HG03469 (cell line): ENCODE measurements at regions not wholly inside any gene's neighbourhood (a gene's known extent, or its start where the extent isn't known, plus 50 kb on each side); places are given as distances from the start of the nearest gene placed in this dataset.

Source experiments
- ATAC-seq: cut with Tn5 transposase; IDR thresholded peaks from one replicate; pipeline ENCODE4 v1.9.1; 2021; ENCODE audit warnings: mild to moderate bottlenecking, moderate library complexity, moderate number of reproducible peaks; ENCODE audit not compliant: unreplicated experiment

DNA sequence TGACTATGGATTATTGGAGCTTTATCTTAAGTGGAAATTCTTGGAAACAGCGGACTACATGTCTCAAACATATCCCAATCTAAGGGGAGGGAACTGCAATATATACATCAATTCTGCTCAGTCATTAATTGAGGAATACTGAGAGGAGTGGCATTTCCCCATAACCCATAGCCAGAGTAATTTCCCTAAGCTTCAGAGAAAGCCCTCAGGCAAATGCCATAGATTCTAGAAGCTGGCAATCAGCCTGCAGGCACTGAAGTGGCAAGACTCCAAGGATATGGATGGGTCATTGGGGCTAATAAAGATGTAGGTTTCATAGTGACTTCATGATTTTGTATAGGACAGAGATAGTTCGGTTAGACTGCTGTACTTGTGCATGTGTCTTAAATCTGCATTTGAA lies 1960.5 kb upstream of the PIK3C3 start:
- no peak for ATAC-seq

- no peak for ATAC-seq
Measured at GRCh38 chr18:39991696-39992265, 1963.3 kb upstream of the PIK3C3 start.

DNA sequence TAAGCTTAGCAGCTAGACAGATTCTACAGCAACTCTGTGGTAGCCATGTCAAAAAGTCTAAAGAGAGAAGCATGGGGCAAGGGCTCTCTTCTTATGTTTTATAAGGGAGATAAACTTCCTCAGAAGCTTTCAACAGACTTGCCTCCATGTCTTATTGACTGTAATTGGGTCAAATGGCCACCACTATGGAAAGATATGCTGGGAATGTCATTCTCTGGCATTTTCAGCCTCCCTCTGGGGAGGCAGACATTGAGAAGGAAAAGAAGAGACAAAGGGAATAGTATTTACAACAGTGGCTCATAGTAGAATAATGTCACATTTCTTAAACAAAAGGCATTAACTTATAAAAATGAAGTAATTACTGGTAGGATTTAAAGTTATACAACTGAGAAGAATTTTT lies 1964.5 kb upstream of the PIK3C3 start:
- ATAC-seq = no peak

DNA sequence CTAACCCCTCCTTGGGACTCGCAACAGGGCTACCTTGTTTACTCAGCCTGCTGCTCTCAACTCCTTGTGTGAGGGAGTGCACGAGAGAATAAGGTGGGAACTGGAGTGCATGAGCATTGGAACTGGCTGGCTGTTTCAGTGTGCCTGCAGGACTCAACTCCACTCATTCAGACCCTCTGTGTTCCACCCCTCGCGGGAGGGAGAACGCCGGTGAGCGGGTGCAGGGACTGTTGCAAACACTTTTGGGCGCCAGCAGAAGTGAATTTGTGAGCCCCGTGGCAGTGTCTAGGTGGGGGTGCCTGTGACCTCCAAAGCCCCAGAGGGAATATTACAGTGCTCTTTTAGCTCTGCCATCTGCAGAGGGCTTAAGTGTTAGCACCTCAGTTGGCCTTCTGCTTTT lies 1978.3 kb upstream of the PIK3C3 start:
- ATAC-seq = no peak

DNA sequence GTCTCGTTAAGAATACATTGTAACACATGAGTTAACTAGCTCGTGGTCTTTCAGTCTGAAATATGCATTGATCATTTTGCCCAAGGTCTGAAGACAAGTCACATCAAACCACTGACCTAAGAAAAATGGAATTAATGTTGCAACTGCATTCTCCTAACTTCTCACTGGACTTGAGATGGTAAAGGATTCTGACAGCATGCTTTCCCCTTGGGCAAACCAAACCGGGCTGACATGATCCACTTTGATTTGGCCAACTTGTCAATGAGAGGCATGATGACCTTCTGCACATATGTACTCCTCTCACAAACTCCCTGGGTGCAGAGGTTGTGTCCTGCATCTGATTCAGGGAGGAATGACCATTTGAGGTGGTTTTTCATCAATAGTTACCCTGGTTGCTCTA lies 1982.5 kb upstream of the PIK3C3 start:
- no peak for ATAC-seq

- ATAC-seq = no peak
Measured at GRCh38 chr18:39969803-39970494, 1985.1 kb upstream of the PIK3C3 start.

DNA sequence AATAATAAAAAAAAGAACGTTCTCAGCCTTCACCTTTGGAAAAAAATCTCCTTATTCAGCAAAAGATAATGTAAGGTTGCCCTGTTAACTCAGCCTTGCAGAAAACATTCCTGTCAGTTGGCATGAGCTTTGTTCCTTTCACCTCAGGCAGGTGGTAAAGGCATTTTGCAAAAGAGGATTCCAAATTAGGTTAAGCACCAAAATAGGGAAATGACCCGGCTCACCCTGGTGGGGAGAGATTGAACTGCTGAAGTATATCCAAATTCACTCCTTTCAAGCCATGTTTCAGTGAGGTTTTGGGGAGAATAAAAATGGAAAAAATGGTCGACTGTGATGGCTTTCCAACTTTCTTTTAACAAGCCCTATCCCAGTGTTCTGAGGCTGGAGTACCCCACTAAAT lies 1988.8 kb upstream of the PIK3C3 start:
- no peak for ATAC-seq

DNA sequence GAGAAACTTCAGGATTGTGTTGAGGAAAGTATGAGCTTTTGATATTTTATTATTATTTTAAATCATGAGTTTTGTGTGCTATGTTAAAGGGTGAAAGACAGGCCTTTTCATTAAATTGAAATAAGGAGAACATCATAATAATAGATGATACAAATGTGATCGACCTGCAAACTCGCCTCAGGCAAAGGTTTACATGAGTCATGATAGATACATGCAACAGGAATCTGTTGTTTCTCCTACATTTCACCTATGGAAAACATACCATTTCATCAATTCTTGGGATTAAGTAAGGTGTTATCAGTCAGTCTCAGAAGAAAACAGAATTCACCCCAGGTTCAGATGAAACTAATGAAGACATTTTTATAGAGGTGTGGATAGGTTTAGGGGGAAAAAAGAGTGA lies 1992.5 kb upstream of the PIK3C3 start:
- no peak for ATAC-seq

DNA sequence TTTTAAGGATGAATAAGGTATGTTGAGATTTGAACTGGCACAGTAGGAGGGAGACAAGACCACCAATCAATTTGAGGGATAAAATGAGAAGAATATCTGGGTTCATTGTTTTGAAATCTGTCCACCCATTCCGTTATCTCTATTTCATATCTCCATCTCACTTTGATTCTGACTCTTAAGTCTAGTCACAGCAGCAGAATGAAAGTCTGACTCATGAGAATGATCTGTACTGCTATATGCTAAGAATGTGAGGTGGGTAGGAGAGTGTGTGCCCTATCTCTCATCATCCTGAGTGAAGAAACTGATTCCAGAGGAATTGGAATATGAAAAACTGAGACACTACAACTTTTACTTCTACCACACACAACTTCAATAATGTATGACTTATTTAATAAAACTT lies 1994.5 kb upstream of the PIK3C3 start:
- ATAC-seq = no peak

GRCh38 chr18:39959839-39960238 lies 1995.2 kb upstream of the PIK3C3 start:
- ATAC-seq = no peak

DNA sequence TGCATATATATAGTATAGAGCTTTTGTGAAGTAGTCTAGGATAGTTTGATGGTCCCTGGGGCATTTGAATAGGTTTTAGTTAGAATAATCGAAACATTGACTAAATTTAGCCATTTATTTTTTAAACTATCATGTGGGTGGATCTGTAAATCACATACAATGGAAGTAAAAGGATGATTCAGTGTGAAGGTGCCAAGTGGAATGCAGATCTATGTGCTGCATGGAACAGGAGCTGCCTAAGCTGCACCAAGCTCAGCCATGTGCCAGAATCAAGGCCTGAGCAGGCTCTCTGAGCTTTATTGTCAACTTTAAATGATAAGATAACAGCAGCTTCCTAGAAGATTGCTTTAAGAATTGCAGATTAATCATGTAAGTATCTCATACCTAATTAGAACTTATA lies 1996.2 kb upstream of the PIK3C3 start:
- no peak for ATAC-seq

- ATAC-seq = no peak
Measured at GRCh38 chr18:39952816-39953215, 2002.2 kb upstream of the PIK3C3 start.

GRCh38 chr18:39951142-39951720 lies 2003.8 kb upstream of the PIK3C3 start:
- ATAC-seq = no peak

DNA sequence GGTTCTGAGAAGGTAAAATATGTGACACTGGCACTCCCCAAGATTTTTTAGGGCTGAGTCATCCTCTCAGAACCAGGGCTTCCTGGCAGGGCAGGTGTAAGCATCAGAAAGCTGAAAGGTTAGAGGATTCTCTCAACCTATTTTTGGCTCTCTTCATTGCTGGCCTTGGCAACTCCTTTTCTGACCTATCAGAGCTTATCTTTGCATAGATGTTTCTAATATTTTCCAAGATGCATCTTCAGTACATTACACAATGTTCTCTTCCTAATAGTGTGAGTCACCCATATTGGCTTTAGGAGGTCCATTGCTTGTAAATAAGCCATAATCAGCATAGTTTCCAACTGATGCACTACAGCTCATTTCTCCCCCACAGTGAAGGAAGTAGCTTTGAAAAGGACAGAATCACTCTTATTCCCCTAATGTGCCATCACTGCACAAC lies 2008.4 kb upstream of the PIK3C3 start:
- ATAC-seq = no peak

DNA sequence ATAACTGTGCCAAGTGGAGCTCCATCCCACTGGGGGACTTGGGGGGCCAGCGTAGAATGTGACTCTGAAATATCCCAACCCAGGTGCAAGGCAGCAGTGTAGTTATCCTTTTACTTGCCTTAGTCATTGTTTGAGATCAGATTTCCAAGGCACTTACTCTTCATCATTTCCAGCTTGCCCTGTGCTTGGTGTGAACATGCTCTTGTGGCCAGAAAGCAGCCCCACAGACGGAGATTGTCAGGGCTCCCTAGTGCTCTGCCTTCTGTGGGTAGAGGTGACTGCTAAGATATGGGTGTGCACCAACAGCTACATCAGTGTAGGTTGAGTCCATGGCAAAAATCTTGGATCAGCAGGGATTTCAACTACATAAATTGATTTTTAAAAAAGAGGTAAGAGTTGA lies 2010.0 kb upstream of the PIK3C3 start:
- ATAC-seq = no peak

DNA sequence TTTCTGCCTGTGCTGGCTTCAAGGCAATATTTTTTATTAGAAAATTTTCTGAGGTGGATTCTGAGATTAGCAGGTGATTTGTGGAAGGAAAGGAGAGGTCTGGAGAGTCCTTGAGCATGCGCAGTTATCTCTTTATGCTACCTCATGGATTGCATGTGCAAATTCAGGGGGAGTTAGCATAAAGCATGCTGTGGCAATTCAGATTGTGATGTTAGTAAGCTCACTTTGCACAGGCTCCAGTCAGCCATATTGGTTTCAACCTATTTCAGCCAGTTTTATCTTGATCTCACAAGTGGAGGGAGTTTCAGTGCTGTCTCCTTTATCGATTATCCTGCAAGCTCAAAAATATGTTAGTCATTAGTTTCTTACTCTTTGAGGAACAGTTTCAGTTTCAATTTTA lies 2012.3 kb upstream of the PIK3C3 start:
- no peak for ATAC-seq

GRCh38 chr18:39938676-39939608 lies 2016.1 kb upstream of the PIK3C3 start:
- no peak for ATAC-seq

DNA sequence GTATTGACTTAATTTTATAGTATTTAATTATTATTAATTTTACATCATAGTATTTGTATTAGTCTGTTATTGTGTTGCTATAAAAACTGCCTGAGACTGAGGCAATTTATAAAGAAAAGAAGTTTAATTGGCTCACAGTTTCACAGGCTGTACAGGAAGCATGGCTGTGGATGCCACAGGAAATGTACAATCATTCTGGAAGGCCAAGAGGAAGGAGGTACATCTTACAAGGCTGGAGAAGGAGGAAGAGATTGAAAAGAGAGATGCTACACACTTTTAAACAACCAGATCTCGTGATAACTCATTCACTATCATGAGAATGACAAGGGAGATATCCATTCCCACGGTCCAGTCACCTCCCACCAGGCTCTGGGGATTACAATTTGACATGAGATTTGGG lies 2019.4 kb upstream of the PIK3C3 start:
- ATAC-seq = no peak

DNA sequence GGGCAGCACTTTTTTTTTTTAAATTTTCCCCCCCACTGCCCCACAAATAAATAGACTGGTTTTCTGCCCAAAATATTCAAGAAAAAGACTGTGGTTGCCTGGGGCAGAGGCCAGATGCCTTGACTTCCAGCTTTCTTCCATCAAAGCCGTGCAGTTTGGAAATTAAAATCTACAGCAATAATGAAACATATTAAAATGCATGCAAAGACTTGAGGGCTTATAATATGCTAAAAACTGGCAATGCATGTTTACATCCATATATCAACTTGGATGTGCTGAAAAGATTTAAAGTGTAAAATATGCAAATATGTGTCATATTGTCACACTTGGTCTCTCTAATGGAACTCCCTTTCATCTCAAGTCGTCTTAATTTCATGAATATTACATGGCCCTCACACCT lies 2036.2 kb upstream of the PIK3C3 start:
- ATAC-seq = no peak

DNA sequence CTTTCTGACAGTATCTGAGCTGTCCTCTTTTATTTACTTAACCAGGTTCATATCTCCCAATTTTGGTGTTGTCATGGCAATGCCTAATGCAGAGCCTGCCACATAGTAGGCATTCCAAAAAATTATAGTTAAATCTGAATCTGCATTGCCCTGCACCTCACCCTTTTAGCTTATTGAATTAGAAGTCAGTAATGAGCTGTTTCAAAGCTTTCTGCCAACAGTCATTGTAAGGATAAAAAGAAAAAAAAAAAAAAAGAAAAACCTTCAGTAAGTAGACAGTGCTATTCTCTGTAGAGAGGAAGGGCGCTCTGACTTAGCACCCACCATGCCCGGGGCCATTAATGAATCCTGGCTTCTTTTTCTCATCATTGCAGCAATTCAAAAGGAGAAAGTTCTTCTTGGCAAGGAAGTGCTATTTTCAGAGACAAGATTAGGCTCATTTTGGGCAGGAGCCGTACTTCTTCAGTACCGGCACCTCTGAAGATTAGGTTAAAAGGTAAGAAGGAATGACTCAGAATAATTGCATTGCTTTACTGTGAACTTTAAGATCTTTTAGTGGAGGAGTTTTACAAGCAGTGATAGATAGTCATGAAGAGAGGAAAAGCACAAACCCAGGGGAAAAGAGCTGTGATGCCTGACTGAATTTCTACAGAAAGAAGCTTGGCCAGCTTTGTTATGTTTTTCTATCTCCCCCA lies 2041.2 kb upstream of the PIK3C3 start:
- no peak for ATAC-seq

DNA sequence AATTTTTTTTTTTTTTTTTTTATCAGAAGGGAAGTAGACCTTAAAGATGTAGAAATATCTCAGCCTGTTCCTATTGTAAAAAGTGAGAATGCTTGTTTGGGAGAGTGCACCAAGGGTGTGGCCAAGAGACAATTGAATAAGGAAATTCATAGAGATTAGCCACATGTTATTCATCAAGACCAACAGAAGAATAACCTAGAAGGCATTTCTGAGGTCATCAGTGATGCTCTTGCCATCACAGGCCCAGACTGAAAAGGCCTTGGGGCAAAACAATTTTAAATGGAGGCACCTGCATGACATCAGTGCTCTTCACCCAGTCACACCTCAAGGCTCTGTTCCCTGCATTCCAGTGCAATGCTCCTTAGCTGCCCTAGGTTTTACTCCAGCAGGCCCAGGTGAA lies 2043.3 kb upstream of the PIK3C3 start:
- ATAC-seq = no peak
